Neural cell (in vitro differentiated cells): ENCODE measurements at regions not wholly inside any gene's neighbourhood (a gene's known extent, or its start where the extent isn't known, plus 50 kb on each side); places are given as distances from the start of the nearest gene placed in this dataset.
"Not testable (repeated sequence)": the region's sequence is repeated elsewhere in the genome, so short reads cannot be mapped to it uniquely, and the experiment has no call there.

Experiments used
- H2AFZ ChIP-seq: fragments of 200-600, 300-800 bp; sonication (generic), shearing (Covaris generic); 2 replicates; pipeline ENCODE4 v1.6.0; 2014; ENCODE audit warnings: low read depth, mild to moderate bottlenecking, antibody characterized with exemption, low read length, moderate library complexity
- H3F3A ChIP-seq: fragments of 200-600 bp; shearing (Covaris generic); 2 replicates; pipeline ENCODE4 v1.6.1; 2016; ENCODE audit warnings: mild to moderate bottlenecking, moderate library complexity, mixed read lengths, antibody characterized with exemption, low read length; ENCODE audit not compliant: insufficient read depth, poor library complexity, severe bottlenecking
- H3K27ac ChIP-seq: fragments of 200-600, 300-800 bp; sonication (generic), shearing (Covaris generic); 2 replicates; pipeline ENCODE4 v1.5.1; 2014; ENCODE audit warnings: mild to moderate bottlenecking, low read length, moderate library complexity
- H3K27me3 ChIP-seq: fragments of 300-800, 200-600 bp; sonication (generic), shearing (Covaris generic); 2 replicates; pipeline ENCODE4 v1.6.0; 2014; ENCODE audit warnings: mild to moderate bottlenecking, low read depth, low read length, moderate library complexity; ENCODE audit not compliant: insufficient read depth
- H3K36me3 ChIP-seq: fragments of 300-800, 200-600 bp; sonication (generic), shearing (Covaris generic); 2 replicates; pipeline ENCODE4 v1.5.1; 2014; ENCODE audit warnings: mild to moderate bottlenecking, antibody characterized with exemption, low read length, moderate library complexity; ENCODE audit not compliant: insufficient read depth
- H3K4me2 ChIP-seq: fragments of 300-800, 200-600 bp; sonication (generic), shearing (Covaris generic); 2 replicates; pipeline ENCODE4 v1.6.0; 2014; ENCODE audit warnings: mild to moderate bottlenecking, low read length
- H3K4me3 ChIP-seq: fragments of 300-800, 200-600 bp; sonication (generic), shearing (Covaris generic); 2 replicates; pipeline ENCODE4 v1.5.1; 2014; ENCODE audit warnings: mild to moderate bottlenecking, low read length, moderate library complexity
- H3K79me2 ChIP-seq: fragments of 200-600 bp; shearing (Covaris generic); replicated peaks from 2 replicates; pipeline ENCODE4 v1.6.0; 2014; ENCODE audit warnings: mild to moderate bottlenecking, low read length, moderate library complexity; ENCODE audit not compliant: insufficient read depth
- H3K9ac ChIP-seq: fragments of 300-800, 200-600 bp; sonication (generic), shearing (Covaris generic); 2 replicates; pipeline ENCODE4 v1.6.1; 2016; ENCODE audit warnings: mild to moderate bottlenecking, low read length, mixed read lengths
- H3K9me2 ChIP-seq: fragments of 200-600 bp; shearing (Covaris generic); 2 replicates; pipeline ENCODE4 v1.6.1; 2016; ENCODE audit warnings: mild to moderate bottlenecking, low read length, mixed read lengths; ENCODE audit not compliant: insufficient read depth
- H3K9me3 ChIP-seq: fragments of 200-600, 300-800 bp; sonication (generic), shearing (Covaris generic); 2 replicates; pipeline ENCODE4 v1.6.1; 2016; ENCODE audit warnings: mild to moderate bottlenecking, mixed run types, low read length, moderate library complexity, mixed read lengths
- H4K20me1 ChIP-seq: fragments of 200-600 bp; shearing (Covaris generic); 2 replicates; pipeline ENCODE4 v1.6.1; 2016; ENCODE audit warnings: mild to moderate bottlenecking, mixed run types; ENCODE audit not compliant: insufficient read depth
- EP300 ChIP-seq: fragments of 450-650 bp; conservative IDR thresholded peaks from 2 replicates; pipeline ENCODE4 v1.6.1; 2014; ENCODE audit warnings: antibody characterized with exemption, mild to moderate bottlenecking, moderate library complexity; ENCODE audit not compliant: poor library complexity, severe bottlenecking
- EZH2 ChIP-seq: fragments of 200-600, 300-800 bp; shearing (Covaris generic), sonication (generic); IDR thresholded peaks from 2 replicates; pipeline ENCODE4 v1.6.1; 2014; ENCODE audit warnings: antibody characterized with exemption, low read length, borderline replicate concordance, mild to moderate bottlenecking; ENCODE audit not compliant: insufficient read depth, poor library complexity, severe bottlenecking
- MXI1 ChIP-seq: fragments of 450-650 bp; conservative IDR thresholded peaks from 2 replicates; pipeline ENCODE4 v1.6.1; 2014; ENCODE audit warnings: antibody characterized with exemption, mild to moderate bottlenecking; ENCODE audit not compliant: poor library complexity, severe bottlenecking
- POLR2AphosphoS5 ChIP-seq: IDR thresholded peaks from 2 replicates; pipeline ENCODE4 v1.6.1; 2012
- RAD21 ChIP-seq: fragments of 450-650 bp; conservative IDR thresholded peaks from 2 replicates; pipeline ENCODE4 v1.6.1; 2014; ENCODE audit warnings: antibody characterized with exemption, mild to moderate bottlenecking, moderate library complexity
- SMC3 ChIP-seq: fragments of 450-650 bp; conservative IDR thresholded peaks from 2 replicates; pipeline ENCODE4 v1.6.1; 2014; ENCODE audit warnings: antibody characterized with exemption, mild to moderate bottlenecking, moderate library complexity; ENCODE audit not compliant: poor library complexity
- TAF1 ChIP-seq: IDR thresholded peaks from 2 replicates; pipeline ENCODE4 v1.6.1; 2012; ENCODE audit warnings: low read depth
- TF ChIP-seq, protein P1 (sequence below): fragments of 450-650 bp; IDR thresholded peaks from 2 replicates; pipeline ENCODE4 v1.5.1; 2014; ENCODE audit warnings: antibody characterized with exemption, mild to moderate bottlenecking, moderate library complexity; ENCODE audit not compliant: poor library complexity, severe bottlenecking
- TF ChIP-seq, protein P2 (sequence below): IDR thresholded peaks from 2 replicates; pipeline ENCODE4 v1.6.1; 2012; ENCODE audit warnings: borderline replicate concordance

DNA sequence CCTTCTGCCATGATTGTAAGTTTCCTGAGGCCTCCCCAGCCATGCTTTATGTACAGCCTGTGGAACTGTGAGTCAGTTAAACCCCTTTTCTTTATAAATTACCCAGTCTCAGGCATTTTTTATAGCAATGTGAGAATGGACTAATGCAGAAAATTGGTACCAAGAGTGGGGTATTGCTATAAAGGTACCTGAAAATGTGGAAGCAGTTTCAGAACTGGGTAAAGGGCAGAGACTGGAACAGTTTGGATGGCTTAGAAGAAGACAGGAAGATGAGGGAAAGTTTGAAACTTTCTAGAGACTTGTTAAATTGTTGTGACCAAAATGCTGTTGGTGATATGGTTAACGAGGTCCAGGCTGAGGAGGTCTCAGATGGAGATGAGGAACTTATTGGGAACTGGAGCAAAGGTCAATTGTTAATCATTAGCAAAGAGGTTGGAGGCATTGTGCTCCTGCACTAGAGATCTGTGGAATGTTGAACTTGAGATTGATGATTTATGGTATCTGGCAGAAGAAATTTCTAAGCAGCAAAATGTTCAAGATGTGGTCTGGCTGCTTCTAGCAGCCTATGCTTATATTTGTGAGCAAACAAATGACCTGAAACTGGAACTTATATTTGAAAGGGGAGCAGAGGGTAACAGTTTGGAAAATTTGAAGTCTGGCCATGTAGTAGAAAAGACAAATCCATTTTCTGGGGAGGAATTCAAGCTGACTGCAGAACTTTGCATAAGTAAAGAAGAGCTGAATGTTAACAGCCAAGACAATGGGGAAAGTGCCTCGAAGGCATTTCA, 79.0 kb upstream of the GMDS start:
- TF ChIP-seq EP300, result no peak
- no peak for TF ChIP-seq SMC3
- no peak for TF ChIP-seq RAD21
- no peaks in the 10 kb centered on the region for H3K36me3 ChIP-seq
- no peak overlapping the region for H3K27ac ChIP-seq
- H3F3A ChIP-seq, result no peaks in the 10 kb centered on the region
- no peaks in the 10 kb centered on the region for H4K20me1 ChIP-seq
- no peaks in the 10 kb centered on the region for H3K27me3 ChIP-seq
- H2AFZ ChIP-seq, result no peak overlapping the region
- H3K9me3 ChIP-seq, result peaks cover 2% of the 10 kb centered on the region
- H3K9ac ChIP-seq, result no peak overlapping the region
- no peak overlapping the region for H3K4me2 ChIP-seq
- no peak overlapping the region for H3K4me3 ChIP-seq
- no peaks in the 10 kb centered on the region for H3K79me2 ChIP-seq
- H3K9me2 ChIP-seq, result no peaks in the 10 kb centered on the region

DNA sequence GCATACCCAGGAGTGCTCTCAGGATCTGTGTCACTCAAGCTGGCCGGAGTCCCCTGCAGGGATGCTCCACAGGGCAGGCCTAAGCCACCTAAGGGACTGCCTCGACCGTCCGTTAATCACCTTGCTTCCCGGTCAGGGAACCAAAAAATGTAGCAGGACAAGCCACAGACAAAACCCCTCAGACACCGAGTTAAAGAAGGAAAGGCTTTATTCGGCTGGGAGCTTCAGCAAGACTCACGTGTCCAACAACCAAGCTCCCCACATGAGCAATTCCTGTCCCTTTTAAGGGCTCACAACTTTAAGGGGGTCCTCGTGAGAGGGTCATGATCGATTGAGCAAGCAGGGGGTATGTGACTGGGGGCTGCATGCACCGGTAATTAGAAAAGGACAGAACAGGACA, 72.1 kb upstream of the GMDS start:
- not testable (repeated sequence) for H3K36me3 ChIP-seq, H4K20me1 ChIP-seq, H3K79me2 ChIP-seq, H3K27me3 ChIP-seq, H3F3A ChIP-seq, H2AFZ ChIP-seq, H3K9ac ChIP-seq, H3K9me2 ChIP-seq, H3K4me2 ChIP-seq, H3K9me3 ChIP-seq, H3K4me3 ChIP-seq, H3K27ac ChIP-seq

DNA sequence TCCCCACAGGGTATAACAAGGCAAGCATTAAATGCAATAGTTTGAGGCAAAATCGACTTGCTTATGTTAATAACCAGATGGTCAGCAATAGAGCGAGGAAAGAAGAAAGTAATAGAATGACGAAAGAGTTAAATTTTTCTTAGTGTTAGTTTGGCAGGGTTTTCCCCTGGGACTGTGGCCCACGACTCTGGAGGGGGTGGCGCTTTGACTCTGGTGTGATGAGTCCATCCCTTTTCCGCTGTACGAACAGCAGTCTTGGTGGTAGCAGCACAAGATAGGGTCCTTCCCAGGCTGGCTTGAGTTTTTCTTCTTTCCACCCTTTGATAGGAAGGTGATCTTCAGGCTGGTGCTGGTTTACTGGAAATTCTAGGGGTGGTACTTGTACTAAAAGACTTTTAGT, 69.2 kb upstream of the GMDS start:
- Histone ChIP-seq H3K9me2 (no peaks in the 10 kb centered on the region), H3K27ac (no peak overlapping the region), H3F3A (no peaks in the 10 kb centered on the region), H3K4me3 (no peak overlapping the region), H3K36me3 (no peaks in the 10 kb centered on the region), H3K9me3 (no peaks in the 10 kb centered on the region), H4K20me1 (no peaks in the 10 kb centered on the region), H3K4me2 (no peak overlapping the region), H2AFZ (no peak overlapping the region), H3K9ac (no peak overlapping the region), H3K27me3 (no peaks in the 10 kb centered on the region), H3K79me2 (no peaks in the 10 kb centered on the region)
- TF ChIP-seq, protein P1, sequence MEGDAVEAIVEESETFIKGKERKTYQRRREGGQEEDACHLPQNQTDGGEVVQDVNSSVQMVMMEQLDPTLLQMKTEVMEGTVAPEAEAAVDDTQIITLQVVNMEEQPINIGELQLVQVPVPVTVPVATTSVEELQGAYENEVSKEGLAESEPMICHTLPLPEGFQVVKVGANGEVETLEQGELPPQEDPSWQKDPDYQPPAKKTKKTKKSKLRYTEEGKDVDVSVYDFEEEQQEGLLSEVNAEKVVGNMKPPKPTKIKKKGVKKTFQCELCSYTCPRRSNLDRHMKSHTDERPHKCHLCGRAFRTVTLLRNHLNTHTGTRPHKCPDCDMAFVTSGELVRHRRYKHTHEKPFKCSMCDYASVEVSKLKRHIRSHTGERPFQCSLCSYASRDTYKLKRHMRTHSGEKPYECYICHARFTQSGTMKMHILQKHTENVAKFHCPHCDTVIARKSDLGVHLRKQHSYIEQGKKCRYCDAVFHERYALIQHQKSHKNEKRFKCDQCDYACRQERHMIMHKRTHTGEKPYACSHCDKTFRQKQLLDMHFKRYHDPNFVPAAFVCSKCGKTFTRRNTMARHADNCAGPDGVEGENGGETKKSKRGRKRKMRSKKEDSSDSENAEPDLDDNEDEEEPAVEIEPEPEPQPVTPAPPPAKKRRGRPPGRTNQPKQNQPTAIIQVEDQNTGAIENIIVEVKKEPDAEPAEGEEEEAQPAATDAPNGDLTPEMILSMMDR, result no peak
- TF ChIP-seq EP300, result no peak
- no peak for TF ChIP-seq POLR2AphosphoS5
- TF ChIP-seq EZH2, result no peak
- TF ChIP-seq, protein P2, sequence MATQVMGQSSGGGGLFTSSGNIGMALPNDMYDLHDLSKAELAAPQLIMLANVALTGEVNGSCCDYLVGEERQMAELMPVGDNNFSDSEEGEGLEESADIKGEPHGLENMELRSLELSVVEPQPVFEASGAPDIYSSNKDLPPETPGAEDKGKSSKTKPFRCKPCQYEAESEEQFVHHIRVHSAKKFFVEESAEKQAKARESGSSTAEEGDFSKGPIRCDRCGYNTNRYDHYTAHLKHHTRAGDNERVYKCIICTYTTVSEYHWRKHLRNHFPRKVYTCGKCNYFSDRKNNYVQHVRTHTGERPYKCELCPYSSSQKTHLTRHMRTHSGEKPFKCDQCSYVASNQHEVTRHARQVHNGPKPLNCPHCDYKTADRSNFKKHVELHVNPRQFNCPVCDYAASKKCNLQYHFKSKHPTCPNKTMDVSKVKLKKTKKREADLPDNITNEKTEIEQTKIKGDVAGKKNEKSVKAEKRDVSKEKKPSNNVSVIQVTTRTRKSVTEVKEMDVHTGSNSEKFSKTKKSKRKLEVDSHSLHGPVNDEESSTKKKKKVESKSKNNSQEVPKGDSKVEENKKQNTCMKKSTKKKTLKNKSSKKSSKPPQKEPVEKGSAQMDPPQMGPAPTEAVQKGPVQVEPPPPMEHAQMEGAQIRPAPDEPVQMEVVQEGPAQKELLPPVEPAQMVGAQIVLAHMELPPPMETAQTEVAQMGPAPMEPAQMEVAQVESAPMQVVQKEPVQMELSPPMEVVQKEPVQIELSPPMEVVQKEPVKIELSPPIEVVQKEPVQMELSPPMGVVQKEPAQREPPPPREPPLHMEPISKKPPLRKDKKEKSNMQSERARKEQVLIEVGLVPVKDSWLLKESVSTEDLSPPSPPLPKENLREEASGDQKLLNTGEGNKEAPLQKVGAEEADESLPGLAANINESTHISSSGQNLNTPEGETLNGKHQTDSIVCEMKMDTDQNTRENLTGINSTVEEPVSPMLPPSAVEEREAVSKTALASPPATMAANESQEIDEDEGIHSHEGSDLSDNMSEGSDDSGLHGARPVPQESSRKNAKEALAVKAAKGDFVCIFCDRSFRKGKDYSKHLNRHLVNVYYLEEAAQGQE, result no peak
- TF ChIP-seq RAD21, result no peak
- no peak for TF ChIP-seq MXI1
- TF ChIP-seq TAF1, result no peak
- no peak for TF ChIP-seq SMC3
